B cell (primary cell): ENCODE measurements at regions not wholly inside any gene's neighbourhood (a gene's known extent, or its start where the extent isn't known, plus 50 kb on each side); places are given as distances from the start of the nearest gene placed in this dataset.

Source experiments
- ATAC-seq: fragments of 200-7000 bp; cut with Tn5 transposase; one replicate; pipeline ENCODE4 v1.10.0; 2021; ENCODE audit warnings: low read depth, mild to moderate bottlenecking, moderate number of reproducible peaks, moderate library complexity
- CTCF ChIA-PET: fragments of 350-600 bp; sonication (Branson Sonifier 250); formaldehyde crosslinking; loops from one replicate; lab custom pipeline; 2021; ENCODE audit warnings: antibody characterized with exemption, inconsistent platforms; lab: Charles Lee
- POLR2A ChIA-PET: fragments of 350-600 bp; sonication (Branson Sonifier 250); formaldehyde crosslinking; loops from one replicate; lab custom pipeline; 2021; ENCODE audit warnings: antibody characterized with exemption; lab: Charles Lee
- DNase-seq: peaks from one replicate; pipeline ENCODE4 v3.0.0; 2013
- H2AFZ ChIP-seq: 2 replicates; pipeline ENCODE4 v1.6.1; 2012; ENCODE audit warnings: mild to moderate bottlenecking, low read depth, low read length; ENCODE audit not compliant: insufficient read depth, poor library complexity, severe bottlenecking
- H3K27ac ChIP-seq, 2 donors: 1 replicate in 1 of 2; 2 replicates in 1 of 2; pipeline ENCODE4 v1.5.1; 2012 to 2013; ENCODE audit warnings: low read length in 2 of 2, mild to moderate bottlenecking in 2 of 2, moderate library complexity in 1 of 2
- H3K27me3 ChIP-seq, 4 experiments: fragments of 200-600 bp in 1 of 4; sonication (generic) in 1 of 4; replicated peaks in 1 of 4; 1 replicate in 2 of 4; 2 replicates in 2 of 4; pipeline versions ENCODE4 v1.6.1 to v1.7.0; 2013 to 2016; ENCODE audit warnings: low read length in 3 of 4, mild to moderate bottlenecking in 2 of 4, mixed read lengths in 1 of 4, moderate library complexity in 1 of 4; ENCODE audit not compliant: insufficient read depth in 4 of 4, control insufficient read depth in 3 of 4; ENCODE audit errors: control extremely low read depth in 1 of 4
- H3K36me3 ChIP-seq, 2 experiments: replicated peaks in 1 of 2; 1 replicate in 1 of 2; 2 replicates in 1 of 2; pipeline versions ENCODE4 v1.6.1 to v1.7.1; 2013; ENCODE audit warnings: low read length in 1 of 2; ENCODE audit not compliant: insufficient read depth in 2 of 2, control insufficient read depth in 1 of 2; ENCODE audit errors: control extremely low read depth in 1 of 2, extremely low read depth in 1 of 2
- H3K4me1 ChIP-seq, 2 donors: fragments of 200-600 bp in 1 of 2; sonication (generic) in 1 of 2; 1 replicate in 1 of 2; 2 replicates in 1 of 2; pipeline versions ENCODE4 v1.5.1 to v1.6.1; 2013 to 2017; ENCODE audit warnings: low read length in 2 of 2; ENCODE audit not compliant: control insufficient read depth in 2 of 2, insufficient read depth in 2 of 2
- H3K4me2 ChIP-seq: replicated peaks from 2 replicates; pipeline ENCODE3; 2012; ENCODE audit warnings: mild to moderate bottlenecking, low read depth, low read length; ENCODE audit not compliant: poor library complexity, severe bottlenecking
- H3K4me3 ChIP-seq, 5 experiments: fragments of 200-600 bp in 1 of 5; sonication (generic) in 1 of 5; 1 replicate in 3 of 5; 2 replicates in 2 of 5; pipeline versions ENCODE4 v1.5.1 to v1.7.0; 2011 to 2016; ENCODE audit warnings: low read length in 4 of 5, mild to moderate bottlenecking in 4 of 5, low read depth in 2 of 5, control low read depth in 1 of 5, moderate library complexity in 1 of 5; ENCODE audit not compliant: insufficient read depth in 1 of 5; ENCODE audit errors: control extremely low read depth in 1 of 5, extremely low read depth in 1 of 5
- H3K79me2 ChIP-seq: fragments of 200-600 bp; sonication (generic); one replicate; pipeline ENCODE4 v1.6.0; 2016; ENCODE audit warnings: low read length; ENCODE audit not compliant: control insufficient read depth, insufficient read depth
- H3K9ac ChIP-seq: fragments of 200-600 bp; sonication (generic); 2 replicates; pipeline ENCODE4 v1.6.1; 2017; ENCODE audit warnings: mild to moderate bottlenecking, low read length, moderate library complexity
- H3K9me3 ChIP-seq, 3 donors: one replicate each; pipeline versions ENCODE4 v1.6.1 to v1.7.1; 2013; ENCODE audit warnings: low read length in 2 of 3; ENCODE audit not compliant: control insufficient read depth in 2 of 3, insufficient read depth in 1 of 3; ENCODE audit errors: control extremely low read depth in 1 of 3
- H4K20me1 ChIP-seq: 2 replicates; pipeline ENCODE4 v1.6.0; 2012; ENCODE audit warnings: mild to moderate bottlenecking, low read length; ENCODE audit not compliant: insufficient read depth, control insufficient read depth, poor library complexity, severe bottlenecking
- H3K27ac Mint-ChIP-seq: one replicate; pipeline ENCODE4 v1.8.0; 2021; ENCODE audit warnings: mixed read lengths
- H3K27me3 Mint-ChIP-seq: one replicate; pipeline ENCODE4 v1.8.0; 2021; ENCODE audit warnings: mixed read lengths
- H3K4me1 Mint-ChIP-seq: one replicate; pipeline ENCODE4 v1.8.0; 2021; ENCODE audit warnings: mixed read lengths
- H3K4me3 Mint-ChIP-seq: one replicate; pipeline ENCODE4 v1.8.0; 2021; ENCODE audit warnings: mixed read lengths
- H3K9me3 Mint-ChIP-seq: one replicate; pipeline ENCODE4 v1.8.0; 2022; ENCODE audit warnings: mixed read lengths; ENCODE audit not compliant: insufficient read depth
- EZH2 ChIP-seq: IDR thresholded peaks from 2 replicates; pipeline ENCODE4 v1.6.1; 2012; ENCODE audit warnings: borderline replicate concordance, low read depth, mild to moderate bottlenecking, moderate library complexity, low read length; ENCODE audit not compliant: insufficient read depth, poor library complexity, severe bottlenecking
- WGBS: methylation state at CpG from one replicate; pipeline ENCODE4 v1.1.5; 2013; ENCODE audit warnings: missing lambda C conversion rate; ENCODE audit not compliant: insufficient coverage; 5-methylcytosine and 5-hydroxymethylcytosine counted together
- intact Hi-C: fragments of 100-400 bp; cut with micrococcal nuclease; formaldehyde crosslinking; loops from one replicate; pipeline ENCODE4 v1.10.0; 2022
- TF ChIP-seq, protein P1 (sequence below): fragments of 200-600 bp; IDR thresholded peaks from one replicate; pipeline ENCODE4 v1.8.0; 2022; ENCODE audit warnings: antibody characterized with exemption, mild to moderate bottlenecking

DNA sequence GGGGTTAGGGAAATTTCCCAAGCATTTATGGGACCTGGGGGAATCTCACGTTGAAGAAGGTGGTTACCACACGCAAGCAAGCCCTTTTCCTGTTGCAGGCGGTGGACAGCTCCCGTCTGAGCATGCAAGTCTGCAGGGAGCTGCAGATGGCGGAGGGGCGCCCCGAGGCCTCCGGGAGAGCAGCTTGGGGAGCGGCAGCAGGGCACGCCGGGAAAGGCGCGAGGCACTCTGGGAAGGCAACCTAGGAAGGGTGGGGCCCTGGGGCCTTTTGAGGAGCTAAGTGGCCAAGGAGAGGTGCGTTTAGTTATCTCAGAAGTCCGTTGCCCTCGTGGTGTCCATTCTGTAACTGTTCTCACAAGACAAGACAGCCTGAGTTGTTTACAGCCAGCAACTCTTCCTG lies 57.0 kb upstream of the SLC25A4 start:
- ATAC-seq (no peak), DNase-seq (no peak)
- TF ChIP-seq EZH2 = no peak
- POLR2A ChIA-PET = no interaction called here
- H3K9me3 ChIP-seq = no peaks in the 10 kb centered on the region
- H3K27me3 Mint-ChIP-seq = peaks cover 35% of the 10 kb centered on the region
- no peak overlapping the region for H3K4me3 ChIP-seq
- H3K27me3 ChIP-seq = peaks cover 0 to 5% (median 2%) of the 10 kb centered on the region in 4 experiments
- no peak overlapping the region for H3K27ac Mint-ChIP-seq
- H3K4me1 Mint-ChIP-seq = no peaks in the 10 kb centered on the region
- H2AFZ ChIP-seq = no peak overlapping the region
- H3K9ac ChIP-seq = no peak overlapping the region
- H3K79me2 ChIP-seq = no peaks in the 10 kb centered on the region
- CTCF ChIA-PET = interaction anchor here (2.4 kb wide), 1 partner anchor 10 kb away, joined by 10 read pairs; no protein-coding TSS in a partner anchor
- H3K4me1 ChIP-seq = no peaks in the 10 kb centered on the region
- H3K4me2 ChIP-seq = no peak overlapping the region
- intact Hi-C loops = no loop called here
- WGBS = 72% methylated on average over 14 of the region's 16 CpGs
- H3K4me3 Mint-ChIP-seq = no peak overlapping the region
- H3K27ac ChIP-seq = no peak overlapping the region
- H4K20me1 ChIP-seq = no peaks in the 10 kb centered on the region
- no peaks in the 10 kb centered on the region for H3K36me3 ChIP-seq
- H3K9me3 Mint-ChIP-seq = no peaks in the 10 kb centered on the region

DNA sequence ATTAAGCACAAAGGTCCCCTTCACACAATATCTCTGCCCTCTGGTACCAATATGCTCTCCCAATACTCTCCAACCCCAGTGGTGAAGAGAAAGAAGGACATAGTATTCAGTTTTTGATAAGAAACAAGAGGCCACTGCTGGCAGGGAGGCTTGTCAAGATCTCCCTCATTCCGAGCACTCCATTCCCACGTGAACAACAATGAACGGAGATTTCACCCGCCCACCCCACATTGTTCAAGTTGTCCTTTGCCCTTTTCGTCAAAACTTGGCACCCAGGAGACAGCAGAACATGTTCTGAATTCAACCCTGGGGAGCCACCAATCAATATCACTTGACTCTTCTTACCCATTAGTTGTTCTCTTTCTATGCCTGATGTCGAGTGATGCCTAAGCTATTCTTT lies 54.2 kb upstream of the SLC25A4 start:
- H3K4me2 ChIP-seq = no peak overlapping the region
- H3K36me3 ChIP-seq = no peaks in the 10 kb centered on the region
- no peaks in the 10 kb centered on the region for H3K4me1 Mint-ChIP-seq
- ATAC-seq (no peak), DNase-seq (no peak)
- H3K79me2 ChIP-seq = no peaks in the 10 kb centered on the region
- CTCF ChIA-PET = no interaction called here
- H3K4me3 ChIP-seq = no peak overlapping the region
- no peaks in the 10 kb centered on the region for H3K9me3 Mint-ChIP-seq
- peaks cover 34% of the 10 kb centered on the region for H3K27me3 Mint-ChIP-seq
- TF ChIP-seq EZH2 = no peak
- TF ChIP-seq, protein P1, sequence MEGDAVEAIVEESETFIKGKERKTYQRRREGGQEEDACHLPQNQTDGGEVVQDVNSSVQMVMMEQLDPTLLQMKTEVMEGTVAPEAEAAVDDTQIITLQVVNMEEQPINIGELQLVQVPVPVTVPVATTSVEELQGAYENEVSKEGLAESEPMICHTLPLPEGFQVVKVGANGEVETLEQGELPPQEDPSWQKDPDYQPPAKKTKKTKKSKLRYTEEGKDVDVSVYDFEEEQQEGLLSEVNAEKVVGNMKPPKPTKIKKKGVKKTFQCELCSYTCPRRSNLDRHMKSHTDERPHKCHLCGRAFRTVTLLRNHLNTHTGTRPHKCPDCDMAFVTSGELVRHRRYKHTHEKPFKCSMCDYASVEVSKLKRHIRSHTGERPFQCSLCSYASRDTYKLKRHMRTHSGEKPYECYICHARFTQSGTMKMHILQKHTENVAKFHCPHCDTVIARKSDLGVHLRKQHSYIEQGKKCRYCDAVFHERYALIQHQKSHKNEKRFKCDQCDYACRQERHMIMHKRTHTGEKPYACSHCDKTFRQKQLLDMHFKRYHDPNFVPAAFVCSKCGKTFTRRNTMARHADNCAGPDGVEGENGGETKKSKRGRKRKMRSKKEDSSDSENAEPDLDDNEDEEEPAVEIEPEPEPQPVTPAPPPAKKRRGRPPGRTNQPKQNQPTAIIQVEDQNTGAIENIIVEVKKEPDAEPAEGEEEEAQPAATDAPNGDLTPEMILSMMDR = no peak
- H3K4me1 ChIP-seq = no peaks in the 10 kb centered on the region
- no peak overlapping the region for H3K9ac ChIP-seq
- H3K27ac Mint-ChIP-seq = no peak overlapping the region
- H3K9me3 ChIP-seq = no peaks in the 10 kb centered on the region
- 92% methylated on average over 5 of the region's 6 CpGs for WGBS
- no peak overlapping the region for H3K4me3 Mint-ChIP-seq
- intact Hi-C loops = no loop called here
- H2AFZ ChIP-seq = no peak overlapping the region
- H3K27ac ChIP-seq = no peak overlapping the region
- peaks cover 0 to 5% (median 4%) of the 10 kb centered on the region in 4 experiments for H3K27me3 ChIP-seq
- no peaks in the 10 kb centered on the region for H4K20me1 ChIP-seq
- POLR2A ChIA-PET = no interaction called here
